HG02981 (cell line): ENCODE measurements at regions not wholly inside any gene's neighbourhood (a gene's known extent, or its start where the extent isn't known, plus 50 kb on each side); places are given as distances from the start of the nearest gene placed in this dataset.

Experiments used
- ATAC-seq: cut with Tn5 transposase; IDR thresholded peaks from one replicate; pipeline ENCODE4 v1.9.1; 2021; ENCODE audit warnings: mild to moderate bottlenecking, moderate library complexity; ENCODE audit not compliant: unreplicated experiment

GRCh38 chr11:17157761-17158160, 50.0 kb downstream of the PIK3C2A start:
- ATAC-seq, result no peak

GRCh38 chr11:17156283-17156682, 51.5 kb downstream of the PIK3C2A start:
- ATAC-seq, result no peak

GRCh38 chr11:17154409-17155159, 53.2 kb downstream of the PIK3C2A start:
- peak; percentile 57 for ATAC-seq

- no peak for ATAC-seq
These were observed 54.0 kb downstream of the PIK3C2A start for GRCh38 chr11:17153757-17154156.

GRCh38 chr11:17152306-17152705, 55.5 kb downstream of the PIK3C2A start:
- ATAC-seq, result no peak

GRCh38 chr11:17150521-17150920, 57.3 kb downstream of the PIK3C2A start:
- no peak for ATAC-seq

GRCh38 chr11:17148536-17148935, 59.2 kb downstream of the PIK3C2A start:
- no peak for ATAC-seq

- no peak for ATAC-seq
These were observed 61.8 kb downstream of the PIK3C2A start for GRCh38 chr11:17145972-17146371.

GRCh38 chr11:17142450-17142849, 65.0 kb upstream of the RPS13 start:
- ATAC-seq, result no peak

GRCh38 chr11:17141156-17141555, 63.7 kb upstream of the RPS13 start:
- no peak for ATAC-seq

GRCh38 chr11:17138562-17138961, 61.1 kb upstream of the RPS13 start:
- no peak for ATAC-seq

GRCh38 chr11:17135916-17136683, 58.6 kb upstream of the RPS13 start:
- ATAC-seq, result no peak

GRCh38 chr11:17132654-17133053, 55.2 kb upstream of the RPS13 start:
- ATAC-seq, result no peak

- no peak for ATAC-seq
These were observed 51.5 kb upstream of the RPS13 start for GRCh38 chr11:17129003-17129402.
